IPS-18a (cell line): ENCODE measurements at regions not wholly inside any gene's neighbourhood (a gene's known extent, or its start where the extent isn't known, plus 50 kb on each side); places are given as distances from the start of the nearest gene placed in this dataset.

Experiments used
- H3K27ac ChIP-seq: one replicate; pipeline ENCODE4 v1.5.1; 2013; ENCODE audit warnings: low read length
- H3K27me3 ChIP-seq: one replicate; pipeline ENCODE4 v1.6.1; 2013; ENCODE audit warnings: mild to moderate bottlenecking, low read length; ENCODE audit not compliant: control insufficient read depth, insufficient read depth
- H3K36me3 ChIP-seq: one replicate; pipeline ENCODE4 v1.6.1; 2013; ENCODE audit warnings: low read depth, low read length; ENCODE audit not compliant: control insufficient read depth
- H3K4me1 ChIP-seq: one replicate; pipeline ENCODE4 v1.6.1; 2013; ENCODE audit warnings: low read depth, low read length; ENCODE audit not compliant: control insufficient read depth
- H3K4me3 ChIP-seq: one replicate; pipeline ENCODE4 v1.5.1; 2013; ENCODE audit warnings: low read length
- H3K9ac ChIP-seq: one replicate; pipeline ENCODE4 v1.6.1; 2013; ENCODE audit warnings: mild to moderate bottlenecking, low read length, moderate library complexity
- H3K9me3 ChIP-seq: one replicate; pipeline ENCODE4 v1.6.1; 2013; ENCODE audit warnings: low read depth, low read length; ENCODE audit not compliant: control insufficient read depth

- H3K9me3 ChIP-seq = no peaks in the 10 kb centered on the region
- H3K27ac ChIP-seq = no peak overlapping the region
- no peak overlapping the region for H3K4me3 ChIP-seq
- H3K9ac ChIP-seq = no peak overlapping the region
- no peaks in the 10 kb centered on the region for H3K27me3 ChIP-seq
- no peaks in the 10 kb centered on the region for H3K4me1 ChIP-seq
- H3K36me3 ChIP-seq = no peaks in the 10 kb centered on the region
Measured at GRCh38 chr6:103979308-103979707, 880.4 kb downstream of the HACE1 start.

GRCh38 chr6:103937389-103937788, 922.3 kb downstream of the HACE1 start:
- Histone ChIP-seq H3K27ac (no peak overlapping the region), H3K4me3 (no peak overlapping the region), H3K27me3 (no peaks in the 10 kb centered on the region), H3K36me3 (no peaks in the 10 kb centered on the region), H3K9me3 (no peaks in the 10 kb centered on the region), H3K4me1 (no peaks in the 10 kb centered on the region), H3K9ac (no peak overlapping the region)

- no peak overlapping the region for H3K9ac ChIP-seq
- H3K4me3 ChIP-seq = no peak overlapping the region
- no peaks in the 10 kb centered on the region for H3K4me1 ChIP-seq
- no peaks in the 10 kb centered on the region for H3K9me3 ChIP-seq
- H3K27me3 ChIP-seq = no peaks in the 10 kb centered on the region
- H3K27ac ChIP-seq = no peak overlapping the region
- no peaks in the 10 kb centered on the region for H3K36me3 ChIP-seq
Measured at GRCh38 chr6:103925317-103925716, 934.4 kb downstream of the HACE1 start.

- H3K36me3 ChIP-seq = no peaks in the 10 kb centered on the region
- no peak overlapping the region for H3K9ac ChIP-seq
- peaks cover 19% of the 10 kb centered on the region for H3K27me3 ChIP-seq
- H3K27ac ChIP-seq = no peak overlapping the region
- H3K4me3 ChIP-seq = no peak overlapping the region
- H3K4me1 ChIP-seq = no peaks in the 10 kb centered on the region
- no peaks in the 10 kb centered on the region for H3K9me3 ChIP-seq
Measured at GRCh38 chr6:103910018-103910417, 949.7 kb downstream of the HACE1 start.

- Histone ChIP-seq H3K4me3 (no peak overlapping the region), H3K36me3 (no peaks in the 10 kb centered on the region), H3K27me3 (peaks cover 26% of the 10 kb centered on the region)
Measured at GRCh38 chr6:103908898-103909297, 950.8 kb downstream of the HACE1 start.

GRCh38 chr6:103895136-103895535, 964.6 kb downstream of the HACE1 start:
- H3K27me3 ChIP-seq = no peaks in the 10 kb centered on the region
- no peaks in the 10 kb centered on the region for H3K36me3 ChIP-seq
- no peak overlapping the region for H3K9ac ChIP-seq
- H3K4me3 ChIP-seq = no peak overlapping the region
- no peak overlapping the region for H3K27ac ChIP-seq
- H3K4me1 ChIP-seq = no peaks in the 10 kb centered on the region
- no peaks in the 10 kb centered on the region for H3K9me3 ChIP-seq

More at GRCh38 chr6:103908898-103909297, 950.8 kb downstream of the HACE1 start:
- Histone ChIP-seq H3K9me3 (no peaks in the 10 kb centered on the region), H3K9ac (no peak overlapping the region), H3K27ac (no peak overlapping the region), H3K4me1 (no peaks in the 10 kb centered on the region)

- Histone ChIP-seq H3K4me1 (no peaks in the 10 kb centered on the region), H3K36me3 (no peaks in the 10 kb centered on the region), H3K9ac (no peak overlapping the region), H3K27ac (no peak overlapping the region), H3K9me3 (no peaks in the 10 kb centered on the region), H3K27me3 (no peaks in the 10 kb centered on the region), H3K4me3 (no peak overlapping the region)
Measured at GRCh38 chr6:103893141-103893581, 966.6 kb downstream of the HACE1 start.

- no peak overlapping the region for H3K4me3 ChIP-seq
- H3K27ac ChIP-seq = no peak overlapping the region
- no peaks in the 10 kb centered on the region for H3K27me3 ChIP-seq
- no peak overlapping the region for H3K9ac ChIP-seq
- H3K9me3 ChIP-seq = no peaks in the 10 kb centered on the region
- H3K4me1 ChIP-seq = no peaks in the 10 kb centered on the region
- no peaks in the 10 kb centered on the region for H3K36me3 ChIP-seq
Measured at GRCh38 chr6:103886951-103887350, 972.8 kb downstream of the HACE1 start.

GRCh38 chr6:103885446-103885845, 974.3 kb downstream of the HACE1 start:
- H3K27me3 ChIP-seq = no peaks in the 10 kb centered on the region
- H3K36me3 ChIP-seq = no peaks in the 10 kb centered on the region
- H3K9me3 ChIP-seq = no peaks in the 10 kb centered on the region
- no peak overlapping the region for H3K4me3 ChIP-seq
- H3K9ac ChIP-seq = no peak overlapping the region
- no peaks in the 10 kb centered on the region for H3K4me1 ChIP-seq
- H3K27ac ChIP-seq = no peak overlapping the region

- no peaks in the 10 kb centered on the region for H3K27me3 ChIP-seq
- peaks cover 6% of the 10 kb centered on the region for H3K4me1 ChIP-seq
- H3K9ac ChIP-seq = no peak overlapping the region
- H3K36me3 ChIP-seq = no peaks in the 10 kb centered on the region
- no peak overlapping the region for H3K27ac ChIP-seq
- H3K9me3 ChIP-seq = peaks cover 5% of the 10 kb centered on the region
- no peak overlapping the region for H3K4me3 ChIP-seq
Measured at GRCh38 chr6:103879800-103880199, 979.9 kb downstream of the HACE1 start.

GRCh38 chr6:103875221-103875620, 984.5 kb downstream of the HACE1 start:
- Histone ChIP-seq H3K27ac (no peak overlapping the region), H3K9me3 (peaks cover 5% of the 10 kb centered on the region), H3K27me3 (no peaks in the 10 kb centered on the region), H3K36me3 (no peaks in the 10 kb centered on the region), H3K4me3 (no peak overlapping the region), H3K4me1 (peaks cover 31% of the 10 kb centered on the region), H3K9ac (no peak overlapping the region)

GRCh38 chr6:103874575-103874974, 985.1 kb downstream of the HACE1 start:
- no peak overlapping the region for H3K9ac ChIP-seq
- no peaks in the 10 kb centered on the region for H3K36me3 ChIP-seq
- peaks cover under 1% of the 10 kb centered on the region for H3K9me3 ChIP-seq
- peaks cover 31% of the 10 kb centered on the region for H3K4me1 ChIP-seq
- no peak overlapping the region for H3K4me3 ChIP-seq
- no peaks in the 10 kb centered on the region for H3K27me3 ChIP-seq
- H3K27ac ChIP-seq = no peak overlapping the region
